GM13976 (cell line): ENCODE measurements at regions not wholly inside any gene's neighbourhood (a gene's known extent, or its start where the extent isn't known, plus 50 kb on each side); places are given as distances from the start of the nearest gene placed in this dataset.

Experiments
- DNase-seq: peaks from one replicate; pipeline ENCODE4 v3.0.0; 2012; ENCODE audit warnings: low spot score
- CTCF ChIP-seq: IDR thresholded peaks from 2 replicates; pipeline ENCODE4 v1.5.1; 2012; ENCODE audit warnings: borderline replicate concordance, mild to moderate bottlenecking; ENCODE audit not compliant: insufficient read depth; ENCODE audit errors: extremely low read depth, missing control alignments, control extremely low read depth
- in situ Hi-C: fragments of 300-500 bp; cut with MboI; formaldehyde crosslinking; loops from one replicate; pipeline ENCODE4 v1.12.0; 2022; ENCODE audit warnings: low sequenced_read_pairs, mixed read lengths, inconsistent platforms; ENCODE audit not compliant: unreplicated experiment

GRCh38 chr7:132666071-132666773, 90.0 kb upstream of the PLXNA4 start:
- in situ Hi-C loops = no loop called here
- DNase-seq = no peak
- no peak for TF ChIP-seq CTCF

GRCh38 chr7:132656846-132657776, 80.8 kb upstream of the PLXNA4 start:
- DNase-seq = peak; percentile 24
- TF ChIP-seq CTCF = peak; percentile 36
- in situ Hi-C loops = no loop called here

- in situ Hi-C loops = no loop called here
- no peak for DNase-seq
- no peak for TF ChIP-seq CTCF
Measured at GRCh38 chr7:132656341-132656740, 80.1 kb upstream of the PLXNA4 start.

- no peak for DNase-seq
- in situ Hi-C loops = no loop called here
- TF ChIP-seq CTCF = no peak
Measured at GRCh38 chr7:132655131-132655727, 79.0 kb upstream of the PLXNA4 start.

GRCh38 chr7:132654150-132654549, 77.9 kb upstream of the PLXNA4 start:
- in situ Hi-C loops = no loop called here
- DNase-seq = peak; percentile 55
- peak; percentile 16 for TF ChIP-seq CTCF

- no peak for TF ChIP-seq CTCF
- in situ Hi-C loops = no loop called here
- DNase-seq = no peak
Measured at GRCh38 chr7:132653366-132653930, 77.2 kb upstream of the PLXNA4 start.
